ENCODE measurements at regions not wholly inside any gene's neighbourhood (a gene's known extent, or its start where the extent isn't known, plus 50 kb on each side); places are given as distances from the start of the nearest gene placed in this dataset.

DNA sequence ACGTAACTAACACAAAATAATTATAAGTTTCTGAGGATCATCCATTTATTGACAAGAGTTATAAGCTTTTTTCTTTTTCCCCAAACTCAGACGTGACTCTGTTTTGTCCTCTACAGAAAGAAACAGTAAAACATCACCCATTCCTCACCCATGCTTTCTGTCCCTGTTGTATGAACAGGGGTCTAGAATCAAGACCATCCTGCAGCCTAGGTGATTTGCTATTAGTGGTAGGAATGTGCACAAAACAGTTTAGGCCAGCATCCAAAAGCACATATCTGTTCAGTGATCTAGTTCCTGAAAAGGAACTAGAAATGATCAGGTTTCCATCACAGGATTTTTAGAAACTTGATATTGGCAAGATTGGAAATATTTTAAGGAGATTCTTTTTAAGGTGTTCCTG is 527.6 kb downstream of the SOX2 start:
- TF ChIP-seq POLR2A (IDR thresholded peaks at IDR 0.05), result no peak
- TF ChIP-seq, protein P1, sequence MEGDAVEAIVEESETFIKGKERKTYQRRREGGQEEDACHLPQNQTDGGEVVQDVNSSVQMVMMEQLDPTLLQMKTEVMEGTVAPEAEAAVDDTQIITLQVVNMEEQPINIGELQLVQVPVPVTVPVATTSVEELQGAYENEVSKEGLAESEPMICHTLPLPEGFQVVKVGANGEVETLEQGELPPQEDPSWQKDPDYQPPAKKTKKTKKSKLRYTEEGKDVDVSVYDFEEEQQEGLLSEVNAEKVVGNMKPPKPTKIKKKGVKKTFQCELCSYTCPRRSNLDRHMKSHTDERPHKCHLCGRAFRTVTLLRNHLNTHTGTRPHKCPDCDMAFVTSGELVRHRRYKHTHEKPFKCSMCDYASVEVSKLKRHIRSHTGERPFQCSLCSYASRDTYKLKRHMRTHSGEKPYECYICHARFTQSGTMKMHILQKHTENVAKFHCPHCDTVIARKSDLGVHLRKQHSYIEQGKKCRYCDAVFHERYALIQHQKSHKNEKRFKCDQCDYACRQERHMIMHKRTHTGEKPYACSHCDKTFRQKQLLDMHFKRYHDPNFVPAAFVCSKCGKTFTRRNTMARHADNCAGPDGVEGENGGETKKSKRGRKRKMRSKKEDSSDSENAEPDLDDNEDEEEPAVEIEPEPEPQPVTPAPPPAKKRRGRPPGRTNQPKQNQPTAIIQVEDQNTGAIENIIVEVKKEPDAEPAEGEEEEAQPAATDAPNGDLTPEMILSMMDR (IDR thresholded peaks at IDR 0.05), result no peak
- intact Hi-C loops (cut with DNase I), result no loop called here
- DNase-seq, result no peak
- Histone ChIP-seq H3K27ac (no peak overlapping the region), H3K27me3 (no peaks in the 10 kb centered on the region), H3K4me1 (no peaks in the 10 kb centered on the region), H3K4me3 (no peak overlapping the region), H3K9me3 (no peaks in the 10 kb centered on the region), H3K36me3 (replicated peaks in 1 of 2; ENCODE audit: insufficient read depth in 1 of 2, low read depth in 2 of 2) (no peaks in the 10 kb centered on the region)
- ATAC-seq, result no peak
- WGBS, 2 donors, result 81 to 86% methylated on average over 2 of the region's 2 CpGs

DNA sequence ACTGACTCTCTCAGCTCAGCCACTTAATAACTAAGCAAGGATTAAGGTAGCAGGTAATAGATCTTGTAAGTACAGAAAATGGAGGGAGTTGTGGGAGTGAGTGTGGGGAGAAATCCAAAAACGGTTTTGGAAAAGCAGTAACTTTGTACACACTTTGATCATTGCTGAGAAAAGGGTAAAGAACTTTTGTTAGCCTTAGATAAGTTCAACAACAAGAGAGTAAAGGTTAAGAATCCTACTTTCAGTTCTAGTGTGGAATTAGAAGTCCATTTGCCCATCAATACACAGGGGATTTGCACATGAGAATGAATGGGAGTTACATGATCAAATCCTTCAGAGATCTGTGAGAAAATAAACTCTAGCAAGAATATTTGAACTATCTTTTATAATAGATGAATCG is 528.7 kb downstream of the SOX2 start:
- Histone ChIP-seq H3K9me3 (no peaks in the 10 kb centered on the region), H3K36me3 (replicated peaks in 1 of 2; ENCODE audit: insufficient read depth in 1 of 2, low read depth in 2 of 2) (no peaks in the 10 kb centered on the region), H3K27me3 (no peaks in the 10 kb centered on the region), H3K27ac (no peak overlapping the region), H3K4me1 (no peaks in the 10 kb centered on the region), H3K4me3 (no peak overlapping the region)
- no peak for DNase-seq
- 39 to 45% methylated on average over 2 of the region's 2 CpGs for WGBS, 2 donors
- intact Hi-C loops (cut with DNase I), result no loop called here
- no peak for ATAC-seq
- TF ChIP-seq, protein P1 (IDR thresholded peaks at IDR 0.05), result no peak
- TF ChIP-seq POLR2A (IDR thresholded peaks at IDR 0.05), result no peak

DNA sequence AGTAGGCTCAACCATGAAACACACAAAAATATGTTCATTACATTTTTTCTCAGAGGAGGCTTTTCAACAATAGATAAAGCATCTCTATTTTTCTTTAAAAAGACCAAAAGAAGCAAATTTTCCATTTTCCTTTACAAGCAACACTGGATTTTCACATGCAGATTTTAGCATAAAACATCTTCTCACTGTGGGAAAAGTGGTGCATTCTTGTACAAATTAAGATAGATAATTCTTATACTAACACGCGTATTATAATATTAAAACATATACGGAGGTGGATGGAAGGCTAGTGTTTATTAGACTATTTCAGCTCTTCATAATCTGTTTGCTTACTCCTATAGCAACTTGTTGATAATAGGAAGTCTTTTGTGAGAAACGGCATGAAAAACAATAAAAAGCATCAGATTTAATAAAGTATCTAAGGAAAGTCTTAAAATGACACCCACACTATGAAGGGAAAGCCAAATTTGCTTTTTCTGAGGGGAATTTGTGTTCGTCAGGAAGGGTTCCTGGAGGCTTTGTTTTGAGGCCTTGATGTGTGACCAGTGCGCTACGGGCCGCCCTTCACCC is 529.6 kb downstream of the SOX2 start:
- TF ChIP-seq POLR2A (IDR thresholded peaks at IDR 0.05), result no peak
- TF ChIP-seq, protein P1 (IDR thresholded peaks at IDR 0.05), result no peak
- Histone ChIP-seq H3K4me3 (no peak overlapping the region), H3K27ac (no peak overlapping the region), H3K27me3 (no peaks in the 10 kb centered on the region), H3K4me1 (no peaks in the 10 kb centered on the region), H3K36me3 (replicated peaks in 1 of 2; ENCODE audit: insufficient read depth in 1 of 2, low read depth in 2 of 2) (no peaks in the 10 kb centered on the region), H3K9me3 (no peaks in the 10 kb centered on the region)
- ATAC-seq (no peak), DNase-seq (no peak)
- intact Hi-C loops (cut with DNase I), result no loop called here
- 77 to 87% methylated on average over 8 of the region's 8 CpGs for WGBS, 2 donors

DNA sequence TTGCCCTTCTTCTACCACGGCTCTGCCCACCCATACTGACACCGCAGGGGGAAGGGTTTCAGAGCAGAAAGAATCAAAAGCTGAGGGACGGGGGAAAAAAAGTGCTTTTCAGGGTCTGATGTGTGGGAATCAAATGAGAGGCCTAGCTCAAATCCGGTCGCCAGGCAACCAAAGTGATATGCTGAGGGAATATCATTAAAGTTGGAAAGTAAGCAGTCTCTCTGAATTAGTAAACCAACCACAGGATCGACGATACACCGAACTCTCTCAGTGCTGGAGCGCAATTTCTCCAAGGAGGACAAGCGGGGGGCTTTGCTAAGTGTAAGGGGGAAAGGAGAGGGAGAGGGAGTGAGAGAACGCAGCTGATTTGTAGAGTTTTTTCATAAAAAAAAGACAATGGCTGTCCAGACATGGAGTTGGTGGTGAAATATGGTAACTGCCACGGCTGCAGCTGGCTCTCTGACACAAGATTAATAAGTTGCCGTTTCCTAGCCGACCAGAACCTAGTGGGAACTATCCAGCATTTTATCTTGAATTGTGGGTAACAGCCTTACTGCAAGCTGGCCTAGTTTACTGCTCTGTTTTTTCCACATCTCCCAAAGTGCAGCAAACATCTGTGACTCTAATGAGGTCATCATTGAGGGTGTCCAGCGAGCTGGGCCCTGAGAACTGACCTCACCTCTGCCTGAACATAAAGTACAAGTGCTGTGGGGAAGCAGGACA is 530.2 kb downstream of the SOX2 start:
- ATAC-seq, result peak; percentile 72
- H3K4me3 ChIP-seq, result no peak overlapping the region
- 64% methylated on average over 15 of the region's 15 CpGs for WGBS, 2 donors
- no peaks in the 10 kb centered on the region for H3K4me1 ChIP-seq
- TF ChIP-seq, protein P1 (IDR thresholded peaks at IDR 0.05), result no peak
- TF ChIP-seq POLR2A (IDR thresholded peaks at IDR 0.05), result no peak
- no peaks in the 10 kb centered on the region for H3K27me3 ChIP-seq
- H3K36me3 ChIP-seq (replicated peaks in 1 of 2; ENCODE audit: insufficient read depth in 1 of 2, low read depth in 2 of 2), result no peaks in the 10 kb centered on the region
- DNase-seq, result peak in 3 of 4 donors; percentile 21 to 52 (median 44)
- no peak overlapping the region for H3K27ac ChIP-seq
- intact Hi-C loops (cut with DNase I), result no loop called here
- no peaks in the 10 kb centered on the region for H3K9me3 ChIP-seq

DNA sequence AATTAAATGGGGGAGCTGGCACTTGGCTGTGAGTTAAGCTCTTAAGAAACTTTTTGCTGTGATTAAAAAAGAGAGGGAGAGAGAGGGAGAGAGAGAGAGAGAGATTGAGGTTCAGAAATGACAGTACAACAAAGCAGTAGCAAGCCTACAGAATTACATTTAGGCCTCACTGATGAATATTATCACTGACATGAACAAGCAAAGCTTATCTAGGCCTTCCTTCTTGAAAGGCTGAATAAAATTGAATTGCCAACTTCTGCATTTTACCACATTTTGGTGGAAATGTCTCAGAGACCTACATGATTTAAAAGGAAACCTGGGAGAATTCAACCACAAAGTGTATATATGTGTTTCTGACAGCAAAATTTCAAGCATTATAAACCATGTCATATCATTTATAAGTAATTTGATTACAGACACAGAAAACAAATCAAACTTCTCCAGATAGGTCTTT is 530.8 kb downstream of the SOX2 start:
- Histone ChIP-seq H3K27ac (peak overlapping the region in 1 of 4 donors; percentile 9), H3K4me1 (no peaks in the 10 kb centered on the region), H3K4me3 (no peak overlapping the region), H3K27me3 (no peaks in the 10 kb centered on the region), H3K36me3 (replicated peaks in 1 of 2; ENCODE audit: insufficient read depth in 1 of 2, low read depth in 2 of 2) (no peaks in the 10 kb centered on the region), H3K9me3 (no peaks in the 10 kb centered on the region)
- ATAC-seq (peak; percentile 6), DNase-seq (no peak)
- TF ChIP-seq, protein P1 (IDR thresholded peaks at IDR 0.05), result no peak
- no peak for TF ChIP-seq POLR2A (IDR thresholded peaks at IDR 0.05)
- intact Hi-C loops (cut with DNase I), result no loop called here

Measured in body of pancreas (tissue), 4 donors.